A549 (cell line): ENCODE measurements at regions not wholly inside any gene's neighbourhood (a gene's known extent, or its start where the extent isn't known, plus 50 kb on each side); places are given as distances from the start of the nearest gene placed in this dataset.

Source experiments
- ATAC-seq, 2 experiments: fragments of 200-7000 bp in 1 of 2; fragments of >200 bp in 1 of 2; cut with Nextera tagmentation in 1 of 2; cut with Tn5 transposase in 1 of 2; 3 replicates each; pipeline versions ENCODE4 v1.8.0 to v1.9.1; 2018 to 2020; ENCODE audit warnings: mild to moderate bottlenecking in 1 of 2, moderate library complexity in 1 of 2
- CTCF ChIA-PET: fragments of 300-600 bp; sonication (Branson Sonifier 250); formaldehyde crosslinking; extraction: SDS; loops from one replicate; lab custom pipeline; 2021; ENCODE audit warnings: antibody characterized with exemption, inconsistent platforms; lab: Yijun Ruan, JAX
- POLR2A ChIA-PET: fragments of 350-600 bp; formaldehyde crosslinking; extraction: SDS; loops from one replicate; lab custom pipeline; 2021; ENCODE audit warnings: antibody characterized with exemption, inconsistent platforms; lab: Yijun Ruan, JAX
- DNase-seq, 2 experiments: peaks; one replicate each; pipeline versions ENCODE4 v3.0.0 to v3.0.0-alpha.2; 2011 to 2016; ENCODE audit warnings: low read depth in 1 of 2, low spot score in 1 of 2
- FAIRE-seq: peaks from 2 replicates; lab custom pipeline; 2011; peaks lifted over from hg19 to GRCh38; lab: Jason Lieb, UNC
- H3K27ac ChIP-seq, 2 experiments: fragments of >200 bp; sonication (Bioruptor Twin); formaldehyde crosslinking; 3 replicates each; pipeline ENCODE4 v1.5.1; 2016 to 2017
- H3K4me1 ChIP-seq: fragments of >200 bp; sonication (Bioruptor Twin); formaldehyde crosslinking; 3 replicates; pipeline ENCODE4 v1.6.1; 2016
- H3K4me2 ChIP-seq: fragments of >200 bp; sonication (Bioruptor Twin); formaldehyde crosslinking; 3 replicates; pipeline ENCODE4 v1.6.1; 2016
- H3K4me3 ChIP-seq: fragments of >200 bp; sonication (Bioruptor Twin); formaldehyde crosslinking; 3 replicates; pipeline ENCODE4 v1.5.1; 2016
- H3K9me3 ChIP-seq: fragments of >200 bp; sonication (Bioruptor Twin); formaldehyde crosslinking; 3 replicates; pipeline ENCODE4 v1.6.1; 2016
- ATOH8 ChIP-seq: fragments of 250-450 bp; sonication (Bioruptor Pico); IDR thresholded peaks from 2 replicates; pipeline ENCODE4 v1.5.0; 2020; ENCODE audit warnings: low read depth, mild to moderate bottlenecking, moderate library complexity
- BCL3 ChIP-seq: fragments of >200 bp; sonication (Bioruptor Twin); formaldehyde crosslinking; IDR thresholded peaks from 3 replicates; pipeline ENCODE4 v1.6.1; 2016
- BHLHE40 ChIP-seq: IDR thresholded peaks from 2 replicates; pipeline ENCODE4 v1.6.1; 2012; ENCODE audit warnings: low read depth, low read length, inconsistent platforms
- CBX8 ChIP-seq: fragments of 200-600 bp; sonication (generic); IDR thresholded peaks from 2 replicates; pipeline ENCODE4 v1.6.1; 2016
- CEBPB ChIP-seq, 2 experiments: fragments of >200 bp in 1 of 2; sonication (Bioruptor Twin) in 1 of 2; formaldehyde crosslinking in 1 of 2; IDR thresholded peaks; 2 replicates each; pipeline ENCODE4 v1.6.1; 2012 to 2016
- CHD2 ChIP-seq: fragments of 150-350 bp; IDR thresholded peaks from 2 replicates; pipeline ENCODE4 v1.6.1; 2014; ENCODE audit warnings: low read length; ENCODE audit not compliant: partially characterized antibody
- CTCF ChIP-seq: fragments of >200 bp; sonication (Bioruptor Twin); formaldehyde crosslinking; IDR thresholded peaks from 3 replicates; pipeline ENCODE4 v1.5.1; 2016
- EHF ChIP-seq: fragments of 250-450 bp; sonication (Bioruptor Pico); IDR thresholded peaks from 2 replicates; pipeline ENCODE4 v1.5.0; 2020; ENCODE audit warnings: mild to moderate bottlenecking
- EHMT2 ChIP-seq: fragments of 200-600 bp; sonication (generic); IDR thresholded peaks from 2 replicates; pipeline ENCODE4 v1.6.1; 2016; ENCODE audit warnings: antibody characterized with exemption, low read depth, mild to moderate bottlenecking, moderate library complexity
- EP300 ChIP-seq, 2 experiments: fragments of >200 bp; sonication (Bioruptor Twin); formaldehyde crosslinking; IDR thresholded peaks; 2 replicates in 1 of 2; 3 replicates in 1 of 2; pipeline ENCODE4 v1.6.1; 2016 to 2017
- ESRRA ChIP-seq: fragments of 150-350 bp; IDR thresholded peaks from 2 replicates; pipeline ENCODE4 v1.6.1; 2014; ENCODE audit warnings: mild to moderate bottlenecking, low read length, borderline replicate concordance
- FOSB ChIP-seq: fragments of 250-450 bp; sonication (Bioruptor Pico); IDR thresholded peaks from 2 replicates; pipeline ENCODE4 v1.5.0; 2020; ENCODE audit warnings: mild to moderate bottlenecking, moderate library complexity
- HDAC2 ChIP-seq: fragments of 200-600 bp; sonication (generic); IDR thresholded peaks from 2 replicates; pipeline ENCODE4 v1.6.1; 2016
- JUN ChIP-seq, 2 experiments: fragments of >200 bp; sonication (Bioruptor Twin); formaldehyde crosslinking; IDR thresholded peaks; 2 replicates in 1 of 2; 3 replicates in 1 of 2; pipeline ENCODE4 v1.6.1; 2016 to 2017
- KDM5A ChIP-seq: fragments of 200-600 bp; sonication (generic); IDR thresholded peaks from 2 replicates; pipeline ENCODE4 v1.6.1; 2016; ENCODE audit warnings: antibody characterized with exemption, mild to moderate bottlenecking
- MAZ ChIP-seq: fragments of 150-350 bp; IDR thresholded peaks from 2 replicates; pipeline ENCODE4 v1.6.1; 2014; ENCODE audit warnings: antibody characterized with exemption, low read depth, low read length, borderline replicate concordance
- NPAS2 ChIP-seq: fragments of 250-450 bp; sonication (Bioruptor Pico); IDR thresholded peaks from 2 replicates; pipeline ENCODE4 v1.8.0; 2022; ENCODE audit warnings: mild to moderate bottlenecking, moderate library complexity, borderline replicate concordance
- PBX3 ChIP-seq: IDR thresholded peaks from 2 replicates; pipeline ENCODE4 v1.6.1; 2012
- RAD21 ChIP-seq, 2 experiments: fragments of >200 bp in 1 of 2; sonication (Bioruptor Twin) in 1 of 2; formaldehyde crosslinking in 1 of 2; IDR thresholded peaks in 1 of 2; conservative IDR thresholded peaks in 1 of 2; 2 replicates in 1 of 2; 3 replicates in 1 of 2; pipeline ENCODE4 v1.6.1; 2012 to 2018; ENCODE audit warnings: inconsistent platforms in 1 of 2
- RARB ChIP-seq: fragments of 250-450 bp; sonication (Bioruptor Pico); IDR thresholded peaks from 2 replicates; pipeline ENCODE4 v1.8.0; 2021; ENCODE audit warnings: mild to moderate bottlenecking, moderate library complexity
- REST ChIP-seq: fragments of 200-600 bp; sonication (generic); IDR thresholded peaks from 2 replicates; pipeline ENCODE4 v1.6.1; 2016; ENCODE audit warnings: antibody characterized with exemption, mild to moderate bottlenecking, moderate library complexity
- RFX5 ChIP-seq: fragments of 450-650 bp; IDR thresholded peaks from 2 replicates; pipeline ENCODE4 v1.7.1; 2014; ENCODE audit warnings: antibody characterized with exemption, mild to moderate bottlenecking, moderate library complexity
- SREBF2 ChIP-seq: fragments of 450-650 bp; IDR thresholded peaks from 2 replicates; pipeline ENCODE4 v1.6.1; 2014; ENCODE audit warnings: mild to moderate bottlenecking, moderate library complexity
- ZFP36 ChIP-seq: fragments of 450-650 bp; IDR thresholded peaks from 2 replicates; pipeline ENCODE4 v1.6.1; 2014; ENCODE audit warnings: borderline replicate concordance; ENCODE audit not compliant: partially characterized antibody
- ZNF302 ChIP-seq: fragments of 250-450 bp; sonication (Bioruptor Pico); IDR thresholded peaks from 2 replicates; pipeline ENCODE4 v1.9.0; 2021; ENCODE audit warnings: inconsistent platforms, mild to moderate bottlenecking, moderate library complexity
- WGBS: methylation state at CpG from one replicate; pipeline ENCODE4 v1.1.6; 2017; ENCODE audit errors: missing lambda C conversion rate; 5-methylcytosine and 5-hydroxymethylcytosine counted together

- Histone ChIP-seq H3K4me1 (no peaks in the 10 kb centered on the region), H3K4me2 (no peak overlapping the region), H3K27ac (no peak overlapping the region), H3K9me3 (no peaks in the 10 kb centered on the region), H3K4me3 (no peak overlapping the region)
- ATAC-seq (no peak), DNase-seq (no peak), FAIRE-seq (no peak)
- CTCF ChIA-PET: no interaction called here
- WGBS: 67% methylated on average over 4 of the region's 4 CpGs
- POLR2A ChIA-PET: no interaction called here
- TF ChIP-seq HDAC2 (no peak), EP300 (IDR thresholded peaks at IDR 0.05) (no peak), ZFP36 (no peak), ESRRA (no peak), REST (no peak), CTCF (no peak), MAZ (no peak), NPAS2 (CRISPR knock-in tag) (no peak), ZNF302 (no peak), FOSB (CRISPR knock-in tag) (no peak), BHLHE40 (no peak), CEBPB (IDR thresholded peaks at IDR 0.05) (no peak), SREBF2 (no peak), RAD21 (conservative IDR thresholded peaks at IDR 0.05 in 1 of 2, IDR thresholded peaks at IDR 0.05 in 1 of 2) (no peak), PBX3 (no peak)
These were observed 201.6 kb upstream of the JARID2 start for GRCh38 chr6:15044146-15044882.

- H3K27ac ChIP-seq: no peak overlapping the region
- H3K9me3 ChIP-seq: no peaks in the 10 kb centered on the region
- H3K4me2 ChIP-seq: no peak overlapping the region
- ChIA-PET CTCF (no interaction called here), POLR2A (no interaction called here)
- DNase-seq (no peak), ATAC-seq (no peak)
- H3K4me3 ChIP-seq: no peak overlapping the region
- TF ChIP-seq BCL3 (no peak), RFX5 (no peak), CHD2 (no peak), CBX8 (no peak), JUN (IDR thresholded peaks at IDR 0.05) (no peak), ATOH8 (CRISPR knock-in tag) (no peak), RARB (no peak), PBX3 (no peak), KDM5A (no peak), EHMT2 (no peak), EHF (no peak)
- TF ChIP-seq, all 56 proteins: peak for 0
- FAIRE-seq: no peak
- 68% methylated on average over 2 of the region's 2 CpGs for WGBS
- no peaks in the 10 kb centered on the region for H3K4me1 ChIP-seq
These were observed 200.9 kb upstream of the JARID2 start for GRCh38 chr6:15044948-15045347.
